GM10248 (cell line): ENCODE measurements at regions not wholly inside any gene's neighbourhood (a gene's known extent, or its start where the extent isn't known, plus 50 kb on each side); places are given as distances from the start of the nearest gene placed in this dataset.

ENCODE experiments used
- CTCF ChIA-PET: fragments of 300-600 bp; sonication (Branson Sonifier 250); formaldehyde crosslinking; extraction: SDS; loops from one replicate; lab custom pipeline; 2021; ENCODE audit warnings: antibody characterized with exemption; lab: Yijun Ruan, JAX
- POLR2A ChIA-PET: fragments of 350-650 bp; sonication (Branson Sonifier 250); formaldehyde crosslinking; extraction: SDS; loops from one replicate; lab custom pipeline; 2020; ENCODE audit warnings: antibody characterized with exemption; lab: Yijun Ruan, JAX
- DNase-seq: peaks from one replicate; pipeline ENCODE4 v3.0.0; 2012; ENCODE audit errors: extremely low spot score
- CTCF ChIP-seq: IDR thresholded peaks from 2 replicates; pipeline ENCODE4 v1.5.1; 2012; ENCODE audit warnings: mild to moderate bottlenecking, low read depth; ENCODE audit errors: extremely low read depth, missing control alignments, control extremely low read depth

GRCh38 chr11:70915158-70915985 lies 337.0 kb downstream of the SHANK2 start:
- ChIA-PET CTCF (interaction anchor here (1.1 kb wide), 1 partner anchor 10 kb away, joined by 5 read pairs; no protein-coding TSS in a partner anchor), POLR2A (no interaction called here)
- no peak for TF ChIP-seq CTCF
- DNase-seq = no peak

DNA sequence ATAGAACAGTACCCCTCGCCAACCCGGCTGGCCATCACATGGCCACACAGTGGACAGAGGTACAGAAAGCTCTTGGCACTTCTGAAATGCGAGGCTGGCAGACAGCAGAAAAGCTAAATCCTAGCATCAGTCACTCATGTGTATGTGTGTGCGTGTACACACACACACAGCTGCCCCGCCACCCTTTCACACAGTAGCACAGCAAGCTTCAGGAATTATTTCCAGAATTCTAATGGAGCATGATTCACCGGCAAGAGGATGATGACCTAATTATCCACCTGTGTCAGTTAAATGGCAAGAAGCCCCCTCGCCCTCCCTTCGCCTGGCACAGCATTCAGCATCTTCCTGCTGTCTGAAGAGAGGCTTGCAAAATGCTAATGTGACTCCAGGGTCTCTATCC lies 336.0 kb downstream of the SHANK2 start:
- POLR2A ChIA-PET = no interaction called here
- TF ChIP-seq CTCF = no peak
- DNase-seq = no peak
- CTCF ChIA-PET = no interaction called here

DNA sequence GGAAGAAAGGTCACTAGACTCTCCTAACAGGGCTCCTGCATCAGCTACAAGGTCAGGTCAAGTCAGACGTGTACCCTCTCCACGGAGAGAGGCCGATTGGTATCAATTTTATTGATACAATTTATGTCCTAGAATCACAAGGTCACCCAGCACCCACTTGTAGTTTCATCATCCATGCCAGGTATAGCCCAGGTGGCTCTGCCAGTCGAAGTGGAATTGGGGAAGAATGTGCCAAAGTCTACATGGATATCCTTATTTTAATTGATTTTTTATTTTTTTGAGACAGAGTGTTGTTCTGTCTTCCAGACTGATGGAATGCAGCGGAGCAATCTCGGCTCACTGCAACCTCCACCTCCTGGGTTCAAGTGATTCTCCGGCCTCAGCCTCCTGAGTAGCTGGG lies 334.1 kb downstream of the SHANK2 start:
- POLR2A ChIA-PET = no interaction called here
- no peak for TF ChIP-seq CTCF
- no peak for DNase-seq
- CTCF ChIA-PET = no interaction called here

DNA sequence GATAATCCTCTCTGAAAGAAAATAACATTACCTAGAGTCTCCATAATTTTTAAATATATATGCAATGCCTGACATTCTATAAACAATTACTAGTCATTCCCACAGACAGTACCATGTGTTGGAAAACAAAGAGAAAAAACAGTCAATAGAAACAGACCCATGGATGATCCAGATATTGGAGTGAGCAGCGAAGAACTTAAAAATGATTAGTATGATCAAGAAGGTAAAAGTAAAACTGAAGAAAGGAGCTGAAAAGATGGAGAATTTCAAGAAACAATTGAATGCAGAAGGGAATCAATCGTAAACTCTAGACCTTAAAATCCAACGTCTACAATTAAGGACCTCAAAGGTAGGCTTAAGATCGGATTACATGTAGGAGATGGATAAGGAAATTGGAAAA lies 330.6 kb downstream of the SHANK2 start:
- TF ChIP-seq CTCF = no peak
- no peak for DNase-seq
- POLR2A ChIA-PET = no interaction called here
- CTCF ChIA-PET = no interaction called here

DNA sequence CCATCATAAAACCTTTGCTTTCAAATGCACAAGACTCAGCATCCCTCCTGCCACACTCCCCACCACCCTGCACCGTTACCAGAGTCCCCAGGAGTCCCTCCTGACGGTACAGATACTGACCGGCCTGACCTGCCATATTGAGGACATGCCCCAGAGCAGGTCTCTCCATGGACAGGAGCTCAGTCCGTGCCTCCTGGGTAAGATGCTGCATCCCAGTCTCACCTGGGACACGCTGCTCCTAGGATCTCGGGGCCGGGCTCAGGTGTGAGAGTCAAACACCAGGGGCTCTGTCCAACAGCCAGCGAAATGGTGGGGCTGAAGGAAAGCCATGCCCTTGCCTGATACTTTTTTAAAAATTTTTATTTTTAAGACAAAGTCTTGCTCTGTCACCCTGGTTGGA lies 328.3 kb downstream of the SHANK2 start:
- POLR2A ChIA-PET = no interaction called here
- TF ChIP-seq CTCF = no peak
- no peak for DNase-seq
- CTCF ChIA-PET = no interaction called here

DNA sequence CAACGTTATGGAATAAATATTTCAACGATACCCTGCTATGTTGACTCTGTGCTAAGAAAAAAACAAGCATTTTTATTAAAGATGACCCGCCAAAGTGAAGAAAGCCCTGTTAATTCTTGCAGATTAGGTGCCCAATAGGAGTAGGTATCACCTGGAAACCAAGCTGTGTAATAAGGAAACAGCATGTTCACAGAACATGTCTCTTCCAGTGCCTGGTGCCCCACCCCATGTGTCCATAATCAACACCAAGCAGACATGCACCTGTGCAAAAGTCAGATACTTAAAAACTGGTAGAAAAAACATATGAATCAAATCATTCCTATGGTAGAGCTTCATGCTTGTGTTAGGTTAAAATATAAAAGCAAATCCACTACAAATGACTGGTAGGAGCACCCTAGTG lies 327.1 kb downstream of the SHANK2 start:
- CTCF ChIA-PET = interaction anchor here (1.3 kb wide), 1 partner anchor 10 kb away, joined by 5 read pairs; no protein-coding TSS in a partner anchor
- POLR2A ChIA-PET = no interaction called here
- TF ChIP-seq CTCF = no peak
- DNase-seq = no peak
